Karpas-422 (cell line): ENCODE measurements at regions not wholly inside any gene's neighbourhood (a gene's known extent, or its start where the extent isn't known, plus 50 kb on each side); places are given as distances from the start of the nearest gene placed in this dataset. TPM values are rescaled to one million over a fixed set of nuclear protein-coding genes. Genes with fewer than 3 reads are reported as not detected.

Experiments used
- DNase-seq: peaks from one replicate; pipeline ENCODE4 v3.0.0-alpha.2; 2015
- H2AFZ ChIP-seq: fragments of 200-600 bp; sonication (generic); 2 replicates; pipeline ENCODE4 v1.6.1; 2014; ENCODE audit warnings: antibody characterized with exemption, low read length, mixed read lengths
- H3K27ac ChIP-seq: fragments of 200-600 bp; sonication (generic); 2 replicates; pipeline ENCODE4 v1.5.1; 2014; ENCODE audit warnings: mild to moderate bottlenecking, low read length, moderate library complexity
- H3K27me3 ChIP-seq: fragments of 200-600 bp; sonication (generic); 2 replicates; pipeline ENCODE4 v1.6.1; 2014; ENCODE audit warnings: low read length, mixed read lengths
- H3K36me3 ChIP-seq: fragments of 200-600 bp; sonication (generic); 2 replicates; pipeline ENCODE4 v1.6.1; 2014; ENCODE audit warnings: low read length, mixed read lengths; ENCODE audit not compliant: insufficient read depth
- H3K4me1 ChIP-seq: fragments of 200-600 bp; sonication (generic); 2 replicates; pipeline ENCODE4 v1.6.1; 2014; ENCODE audit warnings: mild to moderate bottlenecking, low read length, mixed read lengths
- H3K4me2 ChIP-seq: fragments of 200-600 bp; sonication (generic); 2 replicates; pipeline ENCODE4 v1.6.1; 2014; ENCODE audit warnings: low read length, low read depth, mild to moderate bottlenecking; ENCODE audit not compliant: poor library complexity, severe bottlenecking
- H3K4me3 ChIP-seq: fragments of 200-600 bp; sonication (generic); 2 replicates; pipeline ENCODE4 v1.5.1; 2014; ENCODE audit warnings: mild to moderate bottlenecking, antibody characterized with exemption, low read length, mixed read lengths
- H3K79me2 ChIP-seq: fragments of 200-600 bp; sonication (generic); 2 replicates; pipeline ENCODE4 v1.6.1; 2014; ENCODE audit warnings: mild to moderate bottlenecking, low read length, mixed read lengths
- H3K9ac ChIP-seq: fragments of 200-600 bp; sonication (generic); 2 replicates; pipeline ENCODE4 v1.6.0; 2014; ENCODE audit warnings: low read length
- H3K9me2 ChIP-seq: fragments of 200-600 bp; sonication (generic), shearing (Covaris generic); replicated peaks from 2 replicates; pipeline ENCODE4 v1.6.0; 2014; ENCODE audit warnings: mild to moderate bottlenecking, low read length, moderate library complexity; ENCODE audit not compliant: insufficient read depth
- H3K9me3 ChIP-seq: fragments of 300-700, 200-600 bp; sonication (generic); 2 replicates; pipeline ENCODE4 v1.6.1; 2014; ENCODE audit warnings: low read length, mixed read lengths
- H4K20me1 ChIP-seq: fragments of 200-600 bp; sonication (generic); 2 replicates; pipeline ENCODE4 v1.6.1; 2014; ENCODE audit warnings: mild to moderate bottlenecking, antibody characterized with exemption, low read length, low read depth; ENCODE audit not compliant: insufficient read depth
- small RNA-seq: library from RNA; depleted of rRNA; stranded (forward); fragments of <200 nt; gene quantifications from one replicate; pipeline ENCODE3, GENCODE V24; 2014

DNA sequence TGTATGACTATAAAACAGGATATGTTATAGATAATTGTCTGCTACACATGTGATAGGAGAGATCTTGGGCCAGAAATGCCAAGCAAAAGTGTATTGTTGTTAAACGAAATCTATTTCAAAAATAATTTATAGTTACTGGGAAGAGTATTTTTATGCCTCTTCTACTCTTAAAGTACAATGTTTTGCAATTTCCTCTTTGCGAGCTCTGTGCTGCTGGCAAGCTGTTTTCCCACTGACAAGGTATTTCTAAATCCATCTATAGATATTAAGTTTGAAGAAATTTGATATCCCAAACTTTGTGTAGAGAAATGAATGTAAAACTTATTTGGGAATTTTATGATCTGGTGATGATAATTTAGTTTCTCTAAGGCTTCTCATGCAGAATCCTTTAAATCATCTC lies 63.3 kb upstream of the PTGFR start:
- Histone ChIP-seq H3K9ac (no peak overlapping the region), H2AFZ (no peak overlapping the region), H3K4me2 (no peak overlapping the region), H3K9me2 (no peaks in the 10 kb centered on the region), H3K36me3 (no peaks in the 10 kb centered on the region), H3K27ac (no peak overlapping the region), H3K4me3 (no peak overlapping the region), H3K4me1 (no peaks in the 10 kb centered on the region), H3K9me3 (no peaks in the 10 kb centered on the region), H3K27me3 (no peaks in the 10 kb centered on the region), H4K20me1 (no peaks in the 10 kb centered on the region), H3K79me2 (no peaks in the 10 kb centered on the region)
- DNase-seq = no peak

DNA sequence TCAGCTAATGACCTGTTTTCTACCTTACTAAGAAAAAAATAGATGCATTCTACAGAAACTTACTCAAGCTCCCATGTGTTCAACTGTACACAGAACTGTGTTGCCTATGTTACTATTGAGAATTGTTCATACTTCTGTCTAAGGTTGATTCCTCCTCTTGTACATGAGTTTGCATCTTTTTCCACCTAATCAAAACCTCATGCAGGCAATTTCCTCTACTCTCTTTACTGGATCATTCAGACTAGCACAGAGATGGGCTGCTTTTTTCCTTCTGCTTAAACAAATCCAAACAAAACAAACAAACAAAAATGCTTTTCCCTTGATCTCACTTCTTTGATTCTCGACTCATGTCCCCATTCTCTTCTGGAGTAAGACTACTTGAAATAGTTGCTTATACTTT lies 58.8 kb upstream of the PTGFR start:
- Histone ChIP-seq H3K27ac (no peak overlapping the region), H3K9ac (no peak overlapping the region), H3K9me2 (no peaks in the 10 kb centered on the region), H2AFZ (no peak overlapping the region), H3K36me3 (no peaks in the 10 kb centered on the region), H4K20me1 (no peaks in the 10 kb centered on the region), H3K4me1 (no peaks in the 10 kb centered on the region), H3K4me2 (no peak overlapping the region), H3K79me2 (no peaks in the 10 kb centered on the region), H3K9me3 (no peaks in the 10 kb centered on the region), H3K27me3 (no peaks in the 10 kb centered on the region), H3K4me3 (no peak overlapping the region)
- no peak for DNase-seq

DNA sequence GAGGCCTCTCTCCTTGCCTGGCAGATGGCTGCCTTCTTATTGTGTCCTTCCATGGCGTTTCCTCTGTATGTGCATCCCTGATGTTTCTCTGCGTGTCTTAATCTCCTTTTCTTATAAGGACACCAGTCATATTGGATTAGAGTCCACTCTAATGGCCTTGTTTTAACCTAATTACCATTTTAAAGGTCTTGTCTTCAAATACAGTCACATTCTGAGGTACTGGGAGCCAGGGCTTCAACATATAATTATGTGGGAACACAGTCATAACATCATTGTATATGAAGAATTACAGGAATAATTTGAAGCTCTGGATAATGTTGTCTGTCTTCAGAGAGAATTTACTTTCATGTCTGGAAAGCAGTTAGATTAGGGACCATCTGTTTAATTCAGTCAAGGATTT lies 56.4 kb upstream of the PTGFR start:
- Histone ChIP-seq H3K4me1 (no peaks in the 10 kb centered on the region), H3K27me3 (no peaks in the 10 kb centered on the region), H4K20me1 (no peaks in the 10 kb centered on the region), H3K9ac (no peak overlapping the region), H3K4me3 (no peak overlapping the region), H3K4me2 (no peak overlapping the region), H3K9me3 (no peaks in the 10 kb centered on the region), H2AFZ (no peak overlapping the region), H3K36me3 (no peaks in the 10 kb centered on the region), H3K27ac (no peak overlapping the region), H3K79me2 (no peaks in the 10 kb centered on the region), H3K9me2 (no peaks in the 10 kb centered on the region)
- no peak for DNase-seq

DNA sequence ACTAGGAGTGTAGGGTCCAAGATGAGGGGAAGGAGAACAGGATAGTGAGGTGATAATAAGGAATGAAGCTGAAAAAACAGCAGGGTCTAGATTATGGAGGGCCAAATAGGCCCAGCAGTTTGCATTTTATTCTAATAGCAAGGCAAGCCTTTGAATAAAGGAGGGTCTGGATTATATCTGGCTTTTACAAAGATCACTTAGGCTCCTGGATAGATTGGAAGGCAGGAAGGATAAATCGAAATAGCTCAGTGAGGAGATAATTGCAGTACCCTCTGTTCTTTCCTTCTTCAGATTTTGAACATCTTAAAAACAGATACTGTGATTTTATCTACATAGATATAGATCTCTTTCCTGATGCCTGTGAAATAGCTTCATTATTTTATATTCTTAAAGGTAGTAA lies 53.8 kb upstream of the PTGFR start:
- Histone ChIP-seq H3K27me3 (no peaks in the 10 kb centered on the region), H2AFZ (no peak overlapping the region), H3K9me2 (no peaks in the 10 kb centered on the region), H3K9ac (no peak overlapping the region), H3K9me3 (no peaks in the 10 kb centered on the region), H3K4me3 (no peak overlapping the region), H3K79me2 (no peaks in the 10 kb centered on the region), H3K4me2 (no peak overlapping the region), H4K20me1 (no peaks in the 10 kb centered on the region), H3K36me3 (no peaks in the 10 kb centered on the region), H3K27ac (no peak overlapping the region), H3K4me1 (no peaks in the 10 kb centered on the region)
- DNase-seq = no peak

DNA sequence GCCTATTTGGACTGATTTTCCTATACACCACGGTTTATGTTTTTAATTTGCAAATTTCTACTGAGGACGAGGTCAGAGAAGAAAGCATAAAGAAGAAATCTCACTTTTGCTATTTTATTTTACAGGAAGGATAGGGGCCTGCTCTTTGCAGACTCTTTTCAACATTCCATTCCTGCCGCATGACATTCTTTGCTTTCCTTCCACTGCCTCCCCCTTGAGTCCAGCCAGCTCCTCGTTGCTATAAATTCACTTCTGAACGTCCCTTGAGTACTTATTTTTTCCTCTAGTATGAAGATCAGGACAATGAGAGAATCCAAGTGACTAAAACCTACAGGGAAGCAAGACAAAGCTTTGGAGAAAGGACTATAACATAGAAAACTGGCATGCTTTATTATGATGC lies 53.4 kb upstream of the PTGFR start:
- Histone ChIP-seq H3K9ac (no peak overlapping the region), H3K27me3 (no peaks in the 10 kb centered on the region)

DNA sequence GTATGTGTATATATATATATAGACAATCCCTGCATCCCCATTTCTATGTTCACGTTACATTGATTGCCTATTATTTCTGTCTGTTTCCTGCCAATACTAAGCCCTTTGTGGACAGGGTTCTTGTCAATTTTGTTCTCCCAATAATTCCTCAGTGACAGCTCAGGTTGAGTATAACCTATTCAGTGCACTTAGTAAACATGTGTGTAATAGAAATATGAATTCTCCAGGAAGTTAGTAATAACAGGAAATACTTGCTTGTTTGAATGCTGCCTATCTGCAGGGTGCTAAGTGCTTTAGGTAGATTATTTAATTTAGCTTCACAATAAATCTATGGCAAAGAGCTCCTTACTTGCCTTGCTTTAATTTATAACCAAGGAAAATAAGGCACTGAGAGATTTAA lies 52.8 kb upstream of the PTGFR start:
- no peaks in the 10 kb centered on the region for H3K4me1 ChIP-seq
- H3K27me3 ChIP-seq = no peaks in the 10 kb centered on the region
- H3K9me2 ChIP-seq = no peaks in the 10 kb centered on the region
- no peaks in the 10 kb centered on the region for H3K79me2 ChIP-seq
- no peak overlapping the region for H3K4me3 ChIP-seq
- H2AFZ ChIP-seq = no peak overlapping the region
- H3K9me3 ChIP-seq = no peaks in the 10 kb centered on the region
- H3K36me3 ChIP-seq = no peaks in the 10 kb centered on the region
- DNase-seq = no peak
- H3K9ac ChIP-seq = no peak overlapping the region
- H3K27ac ChIP-seq = no peak overlapping the region
- H3K4me2 ChIP-seq = no peak overlapping the region
- no peaks in the 10 kb centered on the region for H4K20me1 ChIP-seq

More for the DNA sequence above, 53.4 kb upstream of the PTGFR start:
- no peak overlapping the region for H3K4me3 ChIP-seq
- no peak for DNase-seq
- H3K4me2 ChIP-seq = no peak overlapping the region
- H3K79me2 ChIP-seq = no peaks in the 10 kb centered on the region
- H3K4me1 ChIP-seq = no peaks in the 10 kb centered on the region
- H3K36me3 ChIP-seq = no peaks in the 10 kb centered on the region
- no peaks in the 10 kb centered on the region for H3K9me2 ChIP-seq
- H2AFZ ChIP-seq = no peak overlapping the region
- H3K9me3 ChIP-seq = no peaks in the 10 kb centered on the region
- no peaks in the 10 kb centered on the region for H4K20me1 ChIP-seq
- no peak overlapping the region for H3K27ac ChIP-seq

DNA sequence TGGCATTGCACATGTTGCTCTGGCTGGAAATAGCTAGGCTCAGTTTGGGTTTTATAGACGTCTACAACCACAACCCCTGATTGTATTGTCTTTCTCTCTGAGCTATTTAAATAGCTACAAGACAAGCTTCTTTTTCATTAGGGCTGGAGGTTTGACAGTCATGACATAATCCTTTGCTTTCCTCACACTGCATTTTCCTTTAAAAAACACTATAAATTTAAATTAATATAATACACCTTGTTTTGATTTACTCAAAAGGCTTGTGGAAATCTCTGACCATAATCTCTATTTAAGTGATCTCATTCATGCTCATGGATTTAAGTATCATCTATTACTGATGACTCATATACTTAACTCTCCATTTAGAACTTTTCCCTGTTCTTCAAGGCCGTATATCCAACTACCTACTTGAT lies 50.4 kb upstream of the PTGFR start:
- no peaks in the 10 kb centered on the region for H4K20me1 ChIP-seq
- no peaks in the 10 kb centered on the region for H3K9me2 ChIP-seq
- DNase-seq = no peak
- no peak overlapping the region for H3K4me2 ChIP-seq
- H3K9ac ChIP-seq = no peak overlapping the region
- H3K79me2 ChIP-seq = no peaks in the 10 kb centered on the region
- no peaks in the 10 kb centered on the region for H3K9me3 ChIP-seq
- no peak overlapping the region for H3K4me3 ChIP-seq
- H3K4me1 ChIP-seq = no peaks in the 10 kb centered on the region
- no peaks in the 10 kb centered on the region for H3K36me3 ChIP-seq
- H3K27me3 ChIP-seq = no peaks in the 10 kb centered on the region
- H3K27ac ChIP-seq = no peak overlapping the region
- no peak overlapping the region for H2AFZ ChIP-seq

Small RNA genes lying in the stretch of these regions (small RNA-seq; reads per million reads assigned to genes)
- gene AC096531.1 (not detected), gene RNA5SP23 (0.43 reads per million, percentile 6 among the genes with 10 or more reads in this experiment)
